HEK293 (cell line): ENCODE measurements at regions not wholly inside any gene's neighbourhood (a gene's known extent, or its start where the extent isn't known, plus 50 kb on each side); places are given as distances from the start of the nearest gene placed in this dataset.

Source experiments
- BCL11A ChIP-seq: fragments of 450-650 bp; formaldehyde crosslinking; IDR thresholded peaks from 2 replicates; pipeline ENCODE4 v1.5.1; 2016; ENCODE audit warnings: low read depth, missing biosample characterization, missing genetic modification characterization
- EGR2 ChIP-seq: fragments of 450-650 bp; formaldehyde crosslinking; IDR thresholded peaks from 2 replicates; pipeline ENCODE4 v1.5.1; 2016; ENCODE audit warnings: low read depth, missing biosample characterization, missing genetic modification characterization
- HOXC10 ChIP-seq: sonication (generic); formaldehyde crosslinking; IDR thresholded peaks from 2 replicates; pipeline ENCODE4 v1.8.1; 2023; ENCODE audit warnings: mild to moderate bottlenecking, missing genetic modification reagents
- KLF17 ChIP-seq: fragments of 450-650 bp; formaldehyde crosslinking; IDR thresholded peaks from 2 replicates; pipeline ENCODE4 v1.5.1; 2016; ENCODE audit warnings: missing biosample characterization, missing genetic modification characterization
- KLF7 ChIP-seq: fragments of 450-650 bp; formaldehyde crosslinking; IDR thresholded peaks from 2 replicates; pipeline ENCODE4 v1.5.1; 2016; ENCODE audit warnings: missing biosample characterization, missing genetic modification characterization, borderline replicate concordance
- KLF9 ChIP-seq: fragments of 450-650 bp; formaldehyde crosslinking; IDR thresholded peaks from 2 replicates; pipeline ENCODE4 v1.5.1; 2016; ENCODE audit warnings: missing biosample characterization, missing genetic modification characterization, low read depth
- MYNN ChIP-seq: fragments of 450-650 bp; formaldehyde crosslinking; IDR thresholded peaks from 2 replicates; pipeline ENCODE4 v1.5.1; 2016; ENCODE audit warnings: missing biosample characterization, missing genetic modification characterization, borderline replicate concordance
- SCRT1 ChIP-seq: fragments of 450-650 bp; formaldehyde crosslinking; IDR thresholded peaks from 2 replicates; pipeline ENCODE4 v1.5.1; 2016; ENCODE audit warnings: missing biosample characterization, missing genetic modification characterization, borderline replicate concordance
- SCRT2 ChIP-seq: fragments of 450-650 bp; formaldehyde crosslinking; IDR thresholded peaks from 2 replicates; pipeline ENCODE4 v1.5.1; 2016; ENCODE audit warnings: missing biosample characterization, missing genetic modification characterization
- ZBTB17 ChIP-seq: fragments of 450-650 bp; formaldehyde crosslinking; IDR thresholded peaks from 2 replicates; pipeline ENCODE4 v1.5.1; 2016; ENCODE audit warnings: missing biosample characterization, missing genetic modification characterization
- ZFP37 ChIP-seq: fragments of 450-650 bp; formaldehyde crosslinking; IDR thresholded peaks from 2 replicates; pipeline ENCODE4 v1.5.1; 2016; ENCODE audit warnings: missing biosample characterization, missing genetic modification characterization
- ZNF140 ChIP-seq: fragments of 450-650 bp; formaldehyde crosslinking; IDR thresholded peaks from 2 replicates; pipeline ENCODE4 v1.5.1; 2016; ENCODE audit warnings: missing biosample characterization, missing genetic modification characterization
- ZNF184 ChIP-seq: fragments of 450-650 bp; IDR thresholded peaks from 2 replicates; pipeline ENCODE4 v1.5.1; 2018; ENCODE audit warnings: missing biosample characterization, mild to moderate bottlenecking, missing genetic modification characterization
- ZNF221 ChIP-seq: fragments of 450-650 bp; formaldehyde crosslinking; IDR thresholded peaks from 2 replicates; pipeline ENCODE4 v1.5.1; 2017; ENCODE audit warnings: missing biosample characterization, missing genetic modification characterization, borderline replicate concordance
- ZNF274 ChIP-seq, 2 experiments: fragments of 200-500 bp in 1 of 2; fragments of 450-650 bp in 1 of 2; sonication (Bioruptor generic) in 1 of 2; formaldehyde crosslinking in 1 of 2; IDR thresholded peaks; 2 replicates each; pipeline versions ENCODE4 v1.5.1 to v1.6.1; 2014 to 2016; ENCODE audit warnings: borderline replicate concordance in 1 of 2, inconsistent platforms in 1 of 2, low read length in 1 of 2, missing biosample characterization in 1 of 2, missing genetic modification characterization in 1 of 2
- ZNF335 ChIP-seq: fragments of 450-650 bp; formaldehyde crosslinking; conservative IDR thresholded peaks from 2 replicates; pipeline ENCODE4 v1.5.1; 2016; ENCODE audit warnings: missing biosample characterization, missing genetic modification characterization
- ZNF362 ChIP-seq: fragments of 450-650 bp; formaldehyde crosslinking; IDR thresholded peaks from 2 replicates; pipeline ENCODE4 v1.5.1; 2016; ENCODE audit warnings: missing biosample characterization, missing genetic modification characterization
- ZNF529 ChIP-seq: fragments of 450-650 bp; formaldehyde crosslinking; IDR thresholded peaks from 2 replicates; pipeline ENCODE4 v1.5.1; 2017; ENCODE audit warnings: missing genetic modification characterization, missing biosample characterization; ENCODE audit not compliant: insufficient replicate concordance
- ZNF561 ChIP-seq: fragments of 450-650 bp; IDR thresholded peaks from 2 replicates; pipeline ENCODE4 v1.5.1; 2018; ENCODE audit warnings: missing biosample characterization, missing genetic modification characterization, borderline replicate concordance
- ZNF571 ChIP-seq: fragments of 450-650 bp; formaldehyde crosslinking; IDR thresholded peaks from 2 replicates; pipeline ENCODE4 v1.5.0; 2017; ENCODE audit warnings: missing biosample characterization, missing genetic modification characterization
- ZNF626 ChIP-seq: fragments of 450-650 bp; sonication (Bioruptor Pico); formaldehyde crosslinking; IDR thresholded peaks from 2 replicates; pipeline ENCODE4 v1.5.1; 2018; ENCODE audit warnings: missing biosample characterization, missing genetic modification characterization, inconsistent platforms
- ZNF830 ChIP-seq: fragments of 450-650 bp; IDR thresholded peaks from 2 replicates; pipeline ENCODE4 v1.5.0; 2018; ENCODE audit warnings: missing biosample characterization, missing genetic modification characterization, low read depth, mild to moderate bottlenecking, moderate library complexity
- ZNF837 ChIP-seq: fragments of 450-650 bp; formaldehyde crosslinking; IDR thresholded peaks from 2 replicates; pipeline ENCODE4 v1.5.1; 2016; ENCODE audit warnings: missing biosample characterization, missing genetic modification characterization
- TF ChIP-seq, protein P1 (sequence below): IDR thresholded peaks from 2 replicates; pipeline ENCODE4 v1.6.1; 2011; ENCODE audit warnings: mild to moderate bottlenecking, low read depth, low read length, borderline replicate concordance
- TF ChIP-seq, protein P2 (sequence below): fragments of 450-650 bp; formaldehyde crosslinking; IDR thresholded peaks from 2 replicates; pipeline ENCODE4 v1.5.1; 2017; ENCODE audit warnings: missing biosample characterization, mild to moderate bottlenecking, missing genetic modification characterization, moderate library complexity
- TF ChIP-seq, protein P3 (sequence below): fragments of 450-650 bp; formaldehyde crosslinking; optimal IDR thresholded peaks from 2 replicates; pipeline ENCODE3; 2016; ENCODE audit warnings: missing biosample characterization, mild to moderate bottlenecking, missing genetic modification characterization
- TF ChIP-seq, protein P4 (sequence below): fragments of 450-650 bp; formaldehyde crosslinking; IDR thresholded peaks from 2 replicates; pipeline ENCODE4 v1.5.1; 2016; ENCODE audit warnings: missing biosample characterization, missing genetic modification characterization
- TF ChIP-seq, protein P5 (sequence below): fragments of 450-650 bp; formaldehyde crosslinking; IDR thresholded peaks from 2 replicates; pipeline ENCODE4 v1.5.1; 2016; ENCODE audit warnings: missing biosample characterization, missing genetic modification characterization, low read depth

DNA sequence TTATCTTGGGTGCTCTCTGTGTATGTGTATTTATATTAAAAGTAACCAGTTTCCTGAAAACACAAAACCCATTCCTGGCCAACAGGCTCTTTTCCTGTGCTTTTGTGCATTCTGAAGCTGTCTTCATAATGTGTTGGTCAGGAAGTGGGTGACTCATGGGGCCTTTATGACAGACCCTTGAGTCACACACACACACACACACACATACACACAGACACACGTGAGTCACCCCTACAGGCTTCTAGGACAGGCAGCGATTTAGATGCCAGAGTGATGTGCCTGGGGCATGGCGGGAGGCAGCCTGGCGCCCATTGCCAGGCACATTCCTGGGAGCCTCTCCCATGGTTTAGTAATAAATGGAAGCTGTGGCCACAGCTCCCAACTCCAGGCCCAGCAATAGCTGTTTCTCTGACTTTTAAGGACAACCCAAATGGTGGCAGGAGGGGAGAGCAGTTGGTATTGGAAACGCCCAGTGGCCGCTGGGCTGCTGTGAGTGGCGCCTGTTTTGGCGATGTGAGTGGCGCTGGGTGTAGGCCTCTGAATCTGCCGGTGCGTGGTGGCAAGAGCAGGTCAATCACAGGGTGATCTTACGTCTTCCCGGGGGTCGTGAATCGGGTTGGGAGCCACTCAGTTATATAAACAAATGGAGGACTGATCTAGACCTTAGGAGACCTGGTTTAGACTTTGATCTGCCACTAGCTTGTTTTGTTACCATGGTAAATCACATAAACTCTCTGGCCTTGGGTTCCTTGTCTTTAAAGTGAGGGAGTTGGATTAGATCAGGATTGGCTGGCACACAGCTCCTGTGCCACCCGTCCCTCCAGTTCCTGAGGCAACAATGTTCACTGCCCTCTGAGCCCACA is 150.7 kb upstream of the DLX2 start (continued):
- peak; percentile 23; the same call in 1 of the 2 replicates for TF ChIP-seq KLF9 (tag by site-specific recombination)
- no peak for TF ChIP-seq ZNF274 (IDR thresholded peaks at IDR 0.05; ENCODE audit: low read length)
- no peak for TF ChIP-seq ZNF274 (tag by site-specific recombination; IDR thresholded peaks at IDR 0.05; ENCODE audit: borderline replicate concordance)
- TF ChIP-seq ZNF221 (tag by site-specific recombination), result no peak
- no peak for TF ChIP-seq KLF7
- 0 out of 2 replicates have a peak, but pooled peaks have one; percentile 37 for TF ChIP-seq MYNN (tag by site-specific recombination)
- TF ChIP-seq SCRT1 (tag by site-specific recombination), result no peak
- TF ChIP-seq ZNF362, result no peak
- TF ChIP-seq, protein P1, sequence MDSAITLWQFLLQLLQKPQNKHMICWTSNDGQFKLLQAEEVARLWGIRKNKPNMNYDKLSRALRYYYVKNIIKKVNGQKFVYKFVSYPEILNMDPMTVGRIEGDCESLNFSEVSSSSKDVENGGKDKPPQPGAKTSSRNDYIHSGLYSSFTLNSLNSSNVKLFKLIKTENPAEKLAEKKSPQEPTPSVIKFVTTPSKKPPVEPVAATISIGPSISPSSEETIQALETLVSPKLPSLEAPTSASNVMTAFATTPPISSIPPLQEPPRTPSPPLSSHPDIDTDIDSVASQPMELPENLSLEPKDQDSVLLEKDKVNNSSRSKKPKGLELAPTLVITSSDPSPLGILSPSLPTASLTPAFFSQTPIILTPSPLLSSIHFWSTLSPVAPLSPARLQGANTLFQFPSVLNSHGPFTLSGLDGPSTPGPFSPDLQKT, result no peak
- TF ChIP-seq EGR2, result no peak
- no peak for TF ChIP-seq ZNF830 (tag by site-specific recombination)
- TF ChIP-seq ZNF184 (tag by site-specific recombination), result peak; percentile 93
- no peak for TF ChIP-seq ZNF837 (tag by site-specific recombination)
- peak; percentile 91 for TF ChIP-seq ZNF335 (tag by site-specific recombination)
- TF ChIP-seq KLF17 (tag by site-specific recombination), result peak; percentile 83
- TF ChIP-seq, protein P2, sequence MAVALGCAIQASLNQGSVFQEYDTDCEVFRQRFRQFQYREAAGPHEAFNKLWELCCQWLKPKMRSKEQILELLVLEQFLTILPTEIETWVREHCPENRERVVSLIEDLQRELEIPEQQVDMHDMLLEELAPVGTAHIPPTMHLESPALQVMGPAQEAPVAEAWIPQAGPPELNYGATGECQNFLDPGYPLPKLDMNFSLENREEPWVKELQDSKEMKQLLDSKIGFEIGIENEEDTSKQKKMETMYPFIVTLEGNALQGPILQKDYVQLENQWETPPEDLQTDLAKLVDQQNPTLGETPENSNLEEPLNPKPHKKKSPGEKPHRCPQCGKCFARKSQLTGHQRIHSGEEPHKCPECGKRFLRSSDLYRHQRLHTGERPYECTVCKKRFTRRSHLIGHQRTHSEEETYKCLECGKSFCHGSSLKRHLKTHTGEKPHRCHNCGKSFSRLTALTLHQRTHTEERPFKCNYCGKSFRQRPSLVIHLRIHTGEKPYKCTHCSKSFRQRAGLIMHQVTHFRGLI (tag by site-specific recombination), result peak; percentile 49; the same call in 1 of the 2 replicates
- no peak for TF ChIP-seq ZNF140
- TF ChIP-seq ZBTB17 (tag by site-specific recombination), result peak; percentile 81
- TF ChIP-seq ZNF571 (tag by site-specific recombination), result no peak
- TF ChIP-seq BCL11A (tag by site-specific recombination), result peak; percentile 93
- TF ChIP-seq ZNF626, result no peak
- peak; percentile 71 for TF ChIP-seq SCRT2 (tag by site-specific recombination)
- no peak for TF ChIP-seq ZNF561
- TF ChIP-seq, protein P3, sequence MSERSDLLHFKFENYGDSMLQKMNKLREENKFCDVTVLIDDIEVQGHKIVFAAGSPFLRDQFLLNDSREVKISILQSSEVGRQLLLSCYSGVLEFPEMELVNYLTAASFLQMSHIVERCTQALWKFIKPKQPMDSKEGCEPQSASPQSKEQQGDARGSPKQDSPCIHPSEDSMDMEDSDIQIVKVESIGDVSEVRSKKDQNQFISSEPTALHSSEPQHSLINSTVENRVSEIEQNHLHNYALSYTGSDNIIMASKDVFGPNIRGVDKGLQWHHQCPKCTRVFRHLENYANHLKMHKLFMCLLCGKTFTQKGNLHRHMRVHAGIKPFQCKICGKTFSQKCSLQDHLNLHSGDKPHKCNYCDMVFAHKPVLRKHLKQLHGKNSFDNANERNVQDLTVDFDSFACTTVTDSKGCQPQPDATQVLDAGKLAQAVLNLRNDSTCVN (tag by site-specific recombination), result no peak
- TF ChIP-seq ZNF529 (tag by site-specific recombination), result no peak
- TF ChIP-seq, protein P4, sequence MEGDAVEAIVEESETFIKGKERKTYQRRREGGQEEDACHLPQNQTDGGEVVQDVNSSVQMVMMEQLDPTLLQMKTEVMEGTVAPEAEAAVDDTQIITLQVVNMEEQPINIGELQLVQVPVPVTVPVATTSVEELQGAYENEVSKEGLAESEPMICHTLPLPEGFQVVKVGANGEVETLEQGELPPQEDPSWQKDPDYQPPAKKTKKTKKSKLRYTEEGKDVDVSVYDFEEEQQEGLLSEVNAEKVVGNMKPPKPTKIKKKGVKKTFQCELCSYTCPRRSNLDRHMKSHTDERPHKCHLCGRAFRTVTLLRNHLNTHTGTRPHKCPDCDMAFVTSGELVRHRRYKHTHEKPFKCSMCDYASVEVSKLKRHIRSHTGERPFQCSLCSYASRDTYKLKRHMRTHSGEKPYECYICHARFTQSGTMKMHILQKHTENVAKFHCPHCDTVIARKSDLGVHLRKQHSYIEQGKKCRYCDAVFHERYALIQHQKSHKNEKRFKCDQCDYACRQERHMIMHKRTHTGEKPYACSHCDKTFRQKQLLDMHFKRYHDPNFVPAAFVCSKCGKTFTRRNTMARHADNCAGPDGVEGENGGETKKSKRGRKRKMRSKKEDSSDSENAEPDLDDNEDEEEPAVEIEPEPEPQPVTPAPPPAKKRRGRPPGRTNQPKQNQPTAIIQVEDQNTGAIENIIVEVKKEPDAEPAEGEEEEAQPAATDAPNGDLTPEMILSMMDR, result no peak
- no peak for TF ChIP-seq HOXC10 (CRISPR knock-in tag)
- TF ChIP-seq ZFP37 (tag by site-specific recombination), result peak; percentile 83
- TF ChIP-seq, protein P5, sequence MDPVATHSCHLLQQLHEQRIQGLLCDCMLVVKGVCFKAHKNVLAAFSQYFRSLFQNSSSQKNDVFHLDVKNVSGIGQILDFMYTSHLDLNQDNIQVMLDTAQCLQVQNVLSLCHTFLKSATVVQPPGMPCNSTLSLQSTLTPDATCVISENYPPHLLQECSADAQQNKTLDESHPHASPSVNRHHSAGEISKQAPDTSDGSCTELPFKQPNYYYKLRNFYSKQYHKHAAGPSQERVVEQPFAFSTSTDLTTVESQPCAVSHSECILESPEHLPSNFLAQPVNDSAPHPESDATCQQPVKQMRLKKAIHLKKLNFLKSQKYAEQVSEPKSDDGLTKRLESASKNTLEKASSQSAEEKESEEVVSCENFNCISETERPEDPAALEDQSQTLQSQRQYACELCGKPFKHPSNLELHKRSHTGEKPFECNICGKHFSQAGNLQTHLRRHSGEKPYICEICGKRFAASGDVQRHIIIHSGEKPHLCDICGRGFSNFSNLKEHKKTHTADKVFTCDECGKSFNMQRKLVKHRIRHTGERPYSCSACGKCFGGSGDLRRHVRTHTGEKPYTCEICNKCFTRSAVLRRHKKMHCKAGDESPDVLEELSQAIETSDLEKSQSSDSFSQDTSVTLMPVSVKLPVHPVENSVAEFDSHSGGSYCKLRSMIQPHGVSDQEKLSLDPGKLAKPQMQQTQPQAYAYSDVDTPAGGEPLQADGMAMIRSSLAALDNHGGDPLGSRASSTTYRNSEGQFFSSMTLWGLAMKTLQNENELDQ, result no peak
